ENCODE measurements at regions not wholly inside any gene's neighbourhood (a gene's known extent, or its start where the extent isn't known, plus 50 kb on each side); places are given as distances from the start of the nearest gene placed in this dataset.

DNA sequence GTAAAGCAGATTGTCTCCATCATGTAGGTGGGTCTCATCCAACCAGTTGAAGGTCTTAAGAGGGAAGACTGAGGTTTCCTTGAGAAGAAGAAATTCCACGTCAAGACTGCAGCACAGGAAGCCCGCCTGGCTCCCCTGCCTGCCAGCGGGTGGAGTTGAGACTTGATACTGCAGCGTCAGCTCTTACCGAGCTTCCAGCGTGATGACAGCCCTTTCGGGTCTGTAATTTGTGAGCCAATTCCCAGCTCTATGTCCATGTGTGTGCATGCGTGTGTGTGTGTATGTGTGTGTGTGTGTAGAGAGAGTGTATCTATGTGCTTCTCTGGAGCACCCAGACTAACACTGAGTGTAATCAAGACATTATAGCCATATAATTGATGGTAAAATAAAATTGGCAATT lies 379.7 kb upstream of the IRX2 start:
- intact Hi-C loops (cut with micrococcal nuclease; ENCODE audit: unreplicated experiment), result no loop called here
- Histone ChIP-seq H4K20me1 (ENCODE audit: insufficient read depth) (no peaks in the 10 kb centered on the region), H2AFZ (no peak overlapping the region), H3K4me2 (no peak overlapping the region), H3K4me3 (no peak overlapping the region), H3K27ac (no peak overlapping the region), H3K27me3 (ENCODE audit: insufficient read depth, low read depth) (peaks cover 92% of the 10 kb centered on the region), H3K9me2 (ENCODE audit: insufficient read depth) (no peaks in the 10 kb centered on the region), H3F3A (ENCODE audit: insufficient read depth, low read depth) (no peaks in the 10 kb centered on the region), H3K4me1 (replicated peaks; ENCODE audit: insufficient read depth) (no peaks in the 10 kb centered on the region), H3K36me3 (ENCODE audit: low read depth) (no peaks in the 10 kb centered on the region), H3K79me2 (ENCODE audit: low read depth) (no peaks in the 10 kb centered on the region), H3K9me3 (ENCODE audit: insufficient read depth, low read depth) (no peaks in the 10 kb centered on the region)
- TF ChIP-seq CTCF (conservative IDR thresholded peaks at IDR 0.05) (no peak), EZH2 (IDR thresholded peaks at IDR 0.05; ENCODE audit: low read depth) (no peak)
- ChIA-PET CTCF (no interaction called here), POLR2A (ENCODE audit: unreplicated experiment) (no interaction called here)
- BruUV-seq (replicated peaks), result no TSS peak
- DNase-seq, result no peak

GRCh38 chr5:3129252-3129651 lies 377.8 kb upstream of the IRX2 start:
- Histone ChIP-seq H3K27me3 (ENCODE audit: insufficient read depth, low read depth) (peaks cover 80% of the 10 kb centered on the region), H3K4me1 (replicated peaks; ENCODE audit: insufficient read depth) (no peaks in the 10 kb centered on the region), H3K9me3 (ENCODE audit: insufficient read depth, low read depth) (no peaks in the 10 kb centered on the region), H3K4me2 (no peak overlapping the region), H3F3A (ENCODE audit: insufficient read depth, low read depth) (no peaks in the 10 kb centered on the region), H3K4me3 (no peak overlapping the region), H3K27ac (no peak overlapping the region), H3K9me2 (ENCODE audit: insufficient read depth) (no peaks in the 10 kb centered on the region), H3K36me3 (ENCODE audit: low read depth) (no peaks in the 10 kb centered on the region), H2AFZ (no peak overlapping the region), H4K20me1 (ENCODE audit: insufficient read depth) (no peaks in the 10 kb centered on the region), H3K79me2 (ENCODE audit: low read depth) (no peaks in the 10 kb centered on the region)
- TF ChIP-seq EZH2 (IDR thresholded peaks at IDR 0.05; ENCODE audit: low read depth) (no peak), CTCF (conservative IDR thresholded peaks at IDR 0.05) (no peak)
- DNase-seq, result no peak
- no TSS peak for BruUV-seq (replicated peaks)
- intact Hi-C loops (cut with micrococcal nuclease; ENCODE audit: unreplicated experiment), result no loop called here
- POLR2A ChIA-PET (ENCODE audit: unreplicated experiment), result no interaction called here
- CTCF ChIA-PET, result no interaction called here

DNA sequence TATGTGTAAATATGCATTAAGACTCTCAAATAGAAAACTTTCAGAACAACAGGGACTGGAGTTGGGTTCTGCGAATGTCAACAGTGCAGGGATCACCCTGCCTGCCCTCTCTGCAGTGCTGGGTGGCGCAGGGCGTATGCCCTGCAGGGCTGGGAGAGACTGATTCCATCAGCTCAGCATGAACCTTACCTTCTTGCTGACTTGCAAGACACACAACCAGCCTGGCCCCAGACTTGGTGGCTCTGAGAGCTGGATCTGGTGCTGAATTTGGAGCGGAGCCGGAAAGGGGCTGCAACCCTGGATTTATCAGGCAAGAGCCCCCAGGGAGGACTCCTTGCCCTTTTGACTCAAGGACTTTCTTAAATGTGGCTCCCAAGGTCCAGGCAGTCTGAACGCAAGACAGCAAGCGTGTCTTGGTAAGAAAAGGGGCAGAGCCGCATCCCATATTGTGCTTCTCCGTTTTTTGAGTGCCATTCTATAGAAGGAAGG lies 376.0 kb upstream of the IRX2 start:
- Histone ChIP-seq H3K36me3 (ENCODE audit: low read depth) (no peaks in the 10 kb centered on the region), H4K20me1 (ENCODE audit: insufficient read depth) (no peaks in the 10 kb centered on the region), H2AFZ (no peak overlapping the region), H3K27me3 (ENCODE audit: insufficient read depth, low read depth) (peaks cover 78% of the 10 kb centered on the region), H3K4me3 (no peak overlapping the region), H3K79me2 (ENCODE audit: low read depth) (no peaks in the 10 kb centered on the region), H3K27ac (no peak overlapping the region), H3K4me1 (replicated peaks; ENCODE audit: insufficient read depth) (no peaks in the 10 kb centered on the region), H3K9me2 (ENCODE audit: insufficient read depth) (no peaks in the 10 kb centered on the region), H3K9me3 (ENCODE audit: insufficient read depth, low read depth) (no peaks in the 10 kb centered on the region), H3K4me2 (no peak overlapping the region), H3F3A (ENCODE audit: insufficient read depth, low read depth) (no peaks in the 10 kb centered on the region)
- intact Hi-C loops (cut with micrococcal nuclease; ENCODE audit: unreplicated experiment), result no loop called here
- no peak for DNase-seq
- CTCF ChIA-PET, result no interaction called here
- TF ChIP-seq EZH2 (IDR thresholded peaks at IDR 0.05; ENCODE audit: low read depth) (no peak), CTCF (conservative IDR thresholded peaks at IDR 0.05) (no peak)
- BruUV-seq (replicated peaks), result no TSS peak
- POLR2A ChIA-PET (ENCODE audit: unreplicated experiment), result no interaction called here
